Heart right ventricle (tissue), 16 donors: ENCODE measurements at regions not wholly inside any gene's neighbourhood (a gene's known extent, or its start where the extent isn't known, plus 50 kb on each side); places are given as distances from the start of the nearest gene placed in this dataset.
"Not testable (repeated sequence)": the region's sequence is repeated elsewhere in the genome, so short reads cannot be mapped to it uniquely, and the experiment has no call there.

Experiments used
- ATAC-seq, 8 donors: fragments of 200-7000 bp; cut with Tn5 transposase; one replicate each; pipeline ENCODE4 v1.9.1; 2020; ENCODE audit warnings: mild to moderate bottlenecking in 8 of 8, moderate library complexity in 8 of 8, moderate number of reproducible peaks in 1 of 8
- DNase-seq, 2 donors: peaks; one replicate each; pipeline ENCODE4 v3.0.0-alpha.2; 2020
- H3K27ac ChIP-seq, 10 donors: fragments of 200-600 bp; sonication (generic) in 2 of 10; one replicate each; pipeline versions ENCODE4 v1.5.0 to v1.8.0; 2020 to 2022; ENCODE audit warnings: mild to moderate bottlenecking in 3 of 10
- H3K27me3 ChIP-seq, 7 donors: fragments of 200-600 bp; one replicate each; pipeline ENCODE4 v1.8.0; 2021 to 2022; ENCODE audit warnings: mild to moderate bottlenecking in 2 of 7
- H3K36me3 ChIP-seq, 9 donors: fragments of 200-600 bp; sonication (generic) in 1 of 9; one replicate each; pipeline versions ENCODE4 v1.5.0 to v1.8.0; 2020 to 2022; ENCODE audit warnings: mild to moderate bottlenecking in 2 of 9
- H3K4me1 ChIP-seq, 9 donors: fragments of 200-600 bp; sonication (generic) in 1 of 9; one replicate each; pipeline versions ENCODE4 v1.5.0 to v1.8.0; 2020 to 2022; ENCODE audit warnings: mild to moderate bottlenecking in 4 of 9
- H3K4me3 ChIP-seq, 10 donors: fragments of 200-600 bp; sonication (generic) in 2 of 10; one replicate each; pipeline versions ENCODE4 v1.5.0 to v1.8.0; 2020 to 2022; ENCODE audit warnings: mild to moderate bottlenecking in 7 of 10, moderate library complexity in 2 of 10
- H3K9me3 ChIP-seq, 11 donors: fragments of 200-600 bp in 10 of 11; sonication (generic) in 2 of 11; one replicate each; pipeline versions ENCODE4 v1.5.0 to v1.8.0; 2013 to 2022; ENCODE audit warnings: mild to moderate bottlenecking in 2 of 11, control low read depth in 1 of 11, moderate library complexity in 1 of 11
- WGBS, 2 donors: extraction: QIAGEN DNeasy Blood & Tissue Kit; methylation state at CpG; one replicate each; pipeline ENCODE4 v1.1.7; 2013; ENCODE audit warnings: inconsistent platforms in 1 of 2; 5-methylcytosine and 5-hydroxymethylcytosine counted together
- intact Hi-C, 10 donors: fragments of 100-400 bp; cut with DNase I; formaldehyde crosslinking; loops; one replicate each; pipeline versions ENCODE4 v1.11.1 to v1.14.2; 2022
- TF ChIP-seq, protein P1 (sequence below), 9 donors: fragments of 200-600 bp; sonication (generic) in 2 of 9; IDR thresholded peaks; one replicate each; pipeline versions ENCODE4 v1.5.0 to v1.8.0; 2021 to 2022; ENCODE audit warnings: antibody characterized with exemption in 9 of 9, mild to moderate bottlenecking in 5 of 9, moderate library complexity in 1 of 9
- donor health status: Arrhythmogenic right ventricular cardiomyopathy.
- donor health status: ischemic (EF 13 %, LVEDD 7.1; RV severe dilation, severe dysfunction).
- donor health status: healthy with polysubstance abuse.
- donor health status: DM: no; HTN: yes; CAD: no.
- donor health status: DM: no; HTN: no; CAD: no.
- donor health status: ischemic (EF 25% LVEDD 6.9; RV normal size, moderate dysfunction).
- donor health status: ischemic (EF 25% LVEDD 5.7; RV mildly dilated, moderate dysfunction).
- donor health status: healthy.
- donor health status: DM: yes; HTN: yes; CAD: no.
- donor health status: Ischemic cardiomyopathy.
- donor health status: ischemic (EF 35%, LVEDD 5.7; RV mildly dilated, moderate dysfunction).
- donor health status: nonischemic (EF 11% LVEDD 7.7; RV severe dilation, severe dysfunction).
- donor health status: DM: yes; HTN: yes; CAD: no.
- donor health status: PGD.
- donor health status: ischemic (EF 29% LVEDD 5.4; RV normal size, mild dysfunction).
- donor health status: nonischemic (EF 23%, LVEDD 6.1; RV moderate dilation, normal function).

DNA sequence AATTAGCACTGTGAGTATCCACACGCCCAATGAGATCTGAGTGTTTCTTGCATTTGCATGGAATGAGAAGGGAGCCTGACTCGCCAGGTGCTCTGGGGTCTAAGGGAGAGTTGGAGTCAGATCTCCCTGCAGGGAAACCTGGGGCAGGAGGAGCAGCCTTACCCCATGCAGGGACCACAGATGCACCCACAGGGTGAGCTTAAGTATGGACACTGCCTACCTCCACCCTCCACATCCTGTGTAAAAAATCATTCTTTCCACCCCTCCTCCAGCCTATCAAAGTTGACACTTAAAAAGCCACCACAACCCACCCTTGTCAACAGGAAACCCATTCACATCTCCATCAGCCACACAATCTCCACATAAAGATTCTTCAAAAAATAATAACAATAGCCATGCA, 67.0 kb upstream of the IGLL5 start:
- intact Hi-C loops = no loop called here
- Histone ChIP-seq H3K4me3 (no peak overlapping the region), H3K9me3 (no peaks in the 10 kb centered on the region), H3K36me3 (no peaks in the 10 kb centered on the region), H3K27me3 (peaks cover 0 to 15% (median 0%) of the 10 kb centered on the region in 7 donors), H3K4me1 (peaks cover 0 to 62% (median 17%) of the 10 kb centered on the region in 9 donors), H3K27ac (peak overlapping the region in 1 of 10 donors; percentile 85)
- WGBS, 2 donors = 82 to 88% methylated on average over 2 of the region's 2 CpGs
- ATAC-seq (peak in 1 of 8 donors; percentile 16), DNase-seq (no peak)
- TF ChIP-seq, protein P1, sequence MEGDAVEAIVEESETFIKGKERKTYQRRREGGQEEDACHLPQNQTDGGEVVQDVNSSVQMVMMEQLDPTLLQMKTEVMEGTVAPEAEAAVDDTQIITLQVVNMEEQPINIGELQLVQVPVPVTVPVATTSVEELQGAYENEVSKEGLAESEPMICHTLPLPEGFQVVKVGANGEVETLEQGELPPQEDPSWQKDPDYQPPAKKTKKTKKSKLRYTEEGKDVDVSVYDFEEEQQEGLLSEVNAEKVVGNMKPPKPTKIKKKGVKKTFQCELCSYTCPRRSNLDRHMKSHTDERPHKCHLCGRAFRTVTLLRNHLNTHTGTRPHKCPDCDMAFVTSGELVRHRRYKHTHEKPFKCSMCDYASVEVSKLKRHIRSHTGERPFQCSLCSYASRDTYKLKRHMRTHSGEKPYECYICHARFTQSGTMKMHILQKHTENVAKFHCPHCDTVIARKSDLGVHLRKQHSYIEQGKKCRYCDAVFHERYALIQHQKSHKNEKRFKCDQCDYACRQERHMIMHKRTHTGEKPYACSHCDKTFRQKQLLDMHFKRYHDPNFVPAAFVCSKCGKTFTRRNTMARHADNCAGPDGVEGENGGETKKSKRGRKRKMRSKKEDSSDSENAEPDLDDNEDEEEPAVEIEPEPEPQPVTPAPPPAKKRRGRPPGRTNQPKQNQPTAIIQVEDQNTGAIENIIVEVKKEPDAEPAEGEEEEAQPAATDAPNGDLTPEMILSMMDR (IDR thresholded peaks at IDR 0.05) = no peak

DNA sequence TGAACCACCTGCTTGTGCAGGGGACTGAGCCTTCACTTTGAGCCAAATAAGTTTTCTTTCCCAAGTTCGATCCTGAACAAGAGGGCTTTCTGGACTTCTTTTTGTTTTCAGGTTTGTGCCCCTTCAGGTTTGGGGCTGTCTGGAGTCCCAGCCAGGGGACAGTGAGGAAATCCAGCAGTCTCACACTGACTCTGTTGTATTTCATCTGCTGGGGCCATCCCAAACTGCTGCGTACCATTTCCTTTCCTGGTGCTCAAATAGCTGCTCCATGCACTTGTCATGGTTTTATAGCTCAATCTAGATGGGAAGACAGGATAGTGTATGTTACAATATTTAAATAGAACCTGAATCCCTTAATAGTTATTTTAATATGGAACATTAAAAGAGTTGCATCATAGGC, 66.3 kb upstream of the IGLL5 start:
- Histone ChIP-seq H3K4me1 (peaks cover 0 to 55% (median 17%) of the 10 kb centered on the region in 9 donors), H3K27ac (peak overlapping the region in 1 of 10 donors; percentile 80), H3K9me3 (no peaks in the 10 kb centered on the region), H3K36me3 (no peaks in the 10 kb centered on the region), H3K4me3 (no peak overlapping the region), H3K27me3 (peaks cover 0 to 14% (median 0%) of the 10 kb centered on the region in 7 donors)
- TF ChIP-seq, protein P1 (IDR thresholded peaks at IDR 0.05) = no peak
- ATAC-seq (no peak), DNase-seq (no peak)
- intact Hi-C loops = no loop called here
- 83 to 87% methylated on average over 2 of the region's 2 CpGs for WGBS, 2 donors

DNA sequence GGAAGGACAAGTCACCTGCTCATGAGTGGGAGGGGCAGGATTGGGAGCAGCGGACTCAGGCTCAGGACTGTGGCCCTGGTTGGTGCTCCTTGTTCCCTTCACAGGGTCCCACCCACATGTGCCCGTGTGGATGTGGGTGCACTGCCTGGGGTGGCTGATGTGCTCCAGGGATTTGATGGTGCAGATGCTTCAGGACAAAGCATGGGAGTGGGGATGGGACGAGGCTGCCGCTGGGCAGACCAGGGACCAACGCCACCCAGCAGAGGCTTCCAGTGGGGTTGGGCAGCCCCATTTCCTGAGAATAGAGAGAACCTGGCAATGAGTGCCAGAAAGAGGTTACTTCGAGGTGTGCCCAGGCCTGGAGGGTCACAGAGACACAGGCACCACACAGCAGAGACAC, 65.5 kb upstream of the IGLL5 start:
- H3K27me3 ChIP-seq = peaks cover 0 to 8% (median 0%) of the 10 kb centered on the region in 7 donors
- no peak overlapping the region for H3K4me3 ChIP-seq
- H3K9me3 ChIP-seq = no peaks in the 10 kb centered on the region
- DNase-seq = no peak
- no peak for ATAC-seq
- H3K36me3 ChIP-seq = no peaks in the 10 kb centered on the region
- peak overlapping the region in 1 of 10 donors; percentile 80 for H3K27ac ChIP-seq
- TF ChIP-seq, protein P1 (IDR thresholded peaks at IDR 0.05) = no peak
- intact Hi-C loops = no loop called here
- peaks cover 0 to 50% (median 17%) of the 10 kb centered on the region in 9 donors for H3K4me1 ChIP-seq
- WGBS, 2 donors = 87 to 90% methylated on average over 6 of the region's 6 CpGs

DNA sequence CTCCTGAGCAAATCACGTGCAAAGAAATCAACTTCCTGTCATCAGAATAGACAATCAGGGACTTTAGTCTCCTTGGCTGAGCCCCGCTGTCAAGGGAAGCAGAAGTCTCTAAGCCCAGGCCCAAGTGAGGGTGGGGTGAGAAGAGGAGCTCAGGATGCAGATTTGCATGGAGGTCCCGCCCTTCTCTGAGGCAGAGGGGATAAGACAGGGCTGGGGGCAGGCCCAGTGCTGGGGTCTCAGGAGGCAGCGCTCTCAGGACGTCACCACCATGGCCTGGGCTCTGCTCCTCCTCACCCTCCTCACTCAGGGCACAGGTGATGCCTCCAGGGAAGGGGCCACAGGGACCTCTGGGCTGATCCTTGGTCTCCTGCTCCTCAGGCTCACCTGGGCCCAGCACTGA, 65.1 kb upstream of the IGLL5 start:
- H3K27me3 ChIP-seq = peaks cover 0 to 11% (median 0%) of the 10 kb centered on the region in 7 donors
- DNase-seq, ATAC-seq, intact Hi-C loops, H3K36me3 ChIP-seq, H3K9me3 ChIP-seq, H3K4me3 ChIP-seq: not testable (repeated sequence)
- WGBS, 2 donors = 55 to 57% methylated on average over 5 of the region's 5 CpGs
- peaks cover 0 to 45% (median 17%) of the 10 kb centered on the region in 9 donors for H3K4me1 ChIP-seq
- H3K27ac ChIP-seq = peak overlapping the region in 2 of 10 donors; percentile 44 to 80

DNA sequence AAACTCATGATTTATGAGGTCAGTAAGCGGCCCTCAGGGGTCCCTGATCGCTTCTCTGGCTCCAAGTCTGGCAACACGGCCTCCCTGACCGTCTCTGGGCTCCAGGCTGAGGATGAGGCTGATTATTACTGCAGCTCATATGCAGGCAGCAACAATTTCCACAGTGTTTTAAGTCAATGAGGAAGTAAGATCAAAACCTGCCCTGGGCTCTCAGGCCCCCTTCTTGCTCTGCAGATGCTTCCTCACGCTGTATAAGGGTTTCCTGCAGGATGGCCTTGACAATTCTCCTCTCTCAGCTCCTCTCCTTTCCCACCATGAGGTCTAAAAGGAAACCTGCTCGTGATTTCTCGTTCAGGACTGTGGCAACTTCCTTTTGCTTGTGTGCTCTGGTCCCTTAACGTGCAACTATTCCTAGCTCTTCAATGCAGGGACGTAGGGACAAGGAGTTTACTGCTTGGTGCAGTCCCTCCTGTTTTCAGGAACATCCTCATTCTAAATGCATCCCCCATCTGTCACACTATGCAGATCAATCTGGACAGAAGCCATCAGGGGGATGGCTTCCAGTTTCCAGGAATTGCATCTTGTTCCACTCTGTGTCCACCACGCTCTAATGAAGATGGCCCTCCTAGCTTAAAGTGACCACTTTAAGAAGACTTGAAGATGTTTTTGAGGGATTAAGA, 64.3 kb upstream of the IGLL5 start:
- Histone ChIP-seq H3K9me3 (no peaks in the 10 kb centered on the region), H3K27ac (peak overlapping the region in 2 of 10 donors; percentile 44 to 80), H3K4me1 (peaks cover 0 to 41% (median 17%) of the 10 kb centered on the region in 9 donors), H3K36me3 (no peaks in the 10 kb centered on the region), H3K27me3 (peaks cover 0 to 12% (median 0%) of the 10 kb centered on the region in 7 donors), H3K4me3 (no peak overlapping the region)
- ATAC-seq (peak in 5 of 8 donors; percentile 34 to 61 (median 48)), DNase-seq (no peak)
- WGBS, 2 donors = 54 to 63% methylated on average over 10 of the region's 10 CpGs
- intact Hi-C loops = no loop called here
- TF ChIP-seq, protein P1 (IDR thresholded peaks at IDR 0.05) = no peak
